Panc1 (cell line): ENCODE measurements at regions not wholly inside any gene's neighbourhood (a gene's known extent, or its start where the extent isn't known, plus 50 kb on each side); places are given as distances from the start of the nearest gene placed in this dataset.

Experiments used
- ATAC-seq: fragments of 200-7000 bp; cut with Tn5 transposase; 2 replicates; pipeline ENCODE4 v1.9.1; 2020; ENCODE audit warnings: mild to moderate bottlenecking, moderate library complexity
- BruUV-seq: library from RNA; stranded (reverse); fragments of 400-500 nt; replicated peaks from 2 replicates; lab custom pipeline; 2021; lab: Mats Ljungman, UMichigan
- CTCF ChIA-PET: fragments of 300-600 bp; sonication (Branson Sonifier 250); formaldehyde crosslinking; loops from one replicate; lab custom pipeline; 2022; ENCODE audit warnings: antibody characterized with exemption; lab: Charles Lee
- POLR2A ChIA-PET: fragments of 300-600 bp; sonication (Branson Sonifier 250); formaldehyde crosslinking; loops from one replicate; lab custom pipeline; 2022; ENCODE audit warnings: antibody characterized with exemption; lab: Charles Lee
- DNase-seq: peaks from one replicate; pipeline ENCODE4 v3.0.0-alpha.2; 2010; ENCODE audit warnings: low read depth, low spot score
- H3K27ac ChIP-seq: 2 replicates; pipeline ENCODE4 v1.5.1; 2011; ENCODE audit warnings: mild to moderate bottlenecking, low read length, inconsistent platforms
- H3K27me3 ChIP-seq: fragments of 200-500 bp; sonication (Bioruptor generic); 2 replicates; pipeline ENCODE4 v1.6.0; 2014; ENCODE audit warnings: low read length, inconsistent platforms; ENCODE audit not compliant: control insufficient read depth, insufficient read depth
- H3K36me3 ChIP-seq: fragments of 200-500 bp; sonication (Bioruptor generic); 2 replicates; pipeline ENCODE4 v1.5.1; 2014; ENCODE audit warnings: inconsistent platforms, mild to moderate bottlenecking, low read length, moderate library complexity; ENCODE audit not compliant: control insufficient read depth, insufficient read depth
- H3K4me1 ChIP-seq: 2 replicates; pipeline ENCODE4 v1.5.1; 2011; ENCODE audit warnings: inconsistent platforms, mild to moderate bottlenecking, low read length, moderate library complexity; ENCODE audit not compliant: control insufficient read depth, insufficient read depth
- H3K4me3 ChIP-seq, 2 experiments: 2 replicates each; pipeline ENCODE4 v1.5.1; 2011 to 2012; ENCODE audit warnings: low read depth in 2 of 2, low read length in 2 of 2, mild to moderate bottlenecking in 2 of 2, inconsistent platforms in 1 of 2, moderate library complexity in 1 of 2
- H3K9me3 ChIP-seq: fragments of 200-500 bp; sonication (Bioruptor generic); 2 replicates; pipeline ENCODE4 v1.5.1; 2014; ENCODE audit warnings: low read depth, mild to moderate bottlenecking, inconsistent platforms, low read length, moderate library complexity; ENCODE audit not compliant: control insufficient read depth, insufficient read depth
- POLR2AphosphoS5 ChIP-seq: IDR thresholded peaks from 2 replicates; pipeline ENCODE4 v1.6.1; 2012; ENCODE audit warnings: mild to moderate bottlenecking, low read depth, low read length, moderate library complexity
- SIN3A ChIP-seq: IDR thresholded peaks from 2 replicates; pipeline ENCODE4 v1.6.1; 2012; ENCODE audit warnings: low read depth, mild to moderate bottlenecking, low read length, moderate library complexity, borderline replicate concordance; ENCODE audit not compliant: insufficient read depth
- TCF7L2 ChIP-seq: IDR thresholded peaks from 2 replicates; pipeline ENCODE4 v1.6.1; 2011; ENCODE audit warnings: mild to moderate bottlenecking, low read depth, low read length, inconsistent platforms
- in situ Hi-C: cut with HindIII; loops from 2 replicates; pipeline ENCODE4 v1.10.0; 2016; ENCODE audit warnings: low sequenced_read_pairs, low pct_unique_long_range_greater_than_20kb
- intact Hi-C: fragments of 100-400 bp; cut with micrococcal nuclease; formaldehyde crosslinking; loops from one replicate; pipeline ENCODE4 v1.10.0; 2022; ENCODE audit not compliant: unreplicated experiment
- TF ChIP-seq, protein P1 (sequence below), 2 experiments: IDR thresholded peaks; 2 replicates each; pipeline ENCODE4 v1.6.1; 2011 to 2012; ENCODE audit warnings: low read depth in 2 of 2, control low read depth in 1 of 2, low read length in 1 of 2, mild to moderate bottlenecking in 1 of 2, moderate library complexity in 1 of 2; ENCODE audit not compliant: insufficient read depth in 1 of 2
- TF ChIP-seq, protein P2 (sequence below): fragments of 450-650 bp; IDR thresholded peaks from 2 replicates; pipeline ENCODE4 v1.5.1; 2017; ENCODE audit warnings: mild to moderate bottlenecking

DNA sequence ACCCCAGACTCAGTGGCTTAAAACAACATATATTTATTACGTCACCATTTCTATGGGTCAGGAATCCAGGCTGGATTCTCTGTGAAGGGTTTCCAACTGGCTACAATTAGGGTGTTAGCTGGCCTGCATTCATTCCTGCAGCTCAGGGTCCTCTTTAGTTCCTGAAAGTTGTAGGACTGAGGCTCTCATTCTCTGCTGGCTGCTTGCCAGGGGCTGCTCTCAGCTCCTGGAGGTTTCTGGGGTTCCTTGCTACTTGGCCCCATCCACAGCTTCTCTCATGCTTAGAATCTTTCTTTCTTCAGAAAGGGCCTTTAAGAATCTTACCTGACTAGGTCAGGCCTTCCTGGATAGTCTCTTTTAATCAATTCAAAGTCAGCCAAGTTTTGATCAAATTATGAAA lies 424.6 kb downstream of the GADD45G start:
- no peak for ATAC-seq
- Histone ChIP-seq H3K36me3 (no peaks in the 10 kb centered on the region), H3K27ac (no peak overlapping the region), H3K4me3 (no peak overlapping the region), H3K27me3 (no peaks in the 10 kb centered on the region), H3K9me3 (no peaks in the 10 kb centered on the region), H3K4me1 (no peaks in the 10 kb centered on the region; the same call in 1 of the 2 replicates)
- ChIA-PET CTCF (no interaction called here), POLR2A (no interaction called here)
- in situ Hi-C loops = no loop called here
- no peak for DNase-seq
- TF ChIP-seq, protein P1, sequence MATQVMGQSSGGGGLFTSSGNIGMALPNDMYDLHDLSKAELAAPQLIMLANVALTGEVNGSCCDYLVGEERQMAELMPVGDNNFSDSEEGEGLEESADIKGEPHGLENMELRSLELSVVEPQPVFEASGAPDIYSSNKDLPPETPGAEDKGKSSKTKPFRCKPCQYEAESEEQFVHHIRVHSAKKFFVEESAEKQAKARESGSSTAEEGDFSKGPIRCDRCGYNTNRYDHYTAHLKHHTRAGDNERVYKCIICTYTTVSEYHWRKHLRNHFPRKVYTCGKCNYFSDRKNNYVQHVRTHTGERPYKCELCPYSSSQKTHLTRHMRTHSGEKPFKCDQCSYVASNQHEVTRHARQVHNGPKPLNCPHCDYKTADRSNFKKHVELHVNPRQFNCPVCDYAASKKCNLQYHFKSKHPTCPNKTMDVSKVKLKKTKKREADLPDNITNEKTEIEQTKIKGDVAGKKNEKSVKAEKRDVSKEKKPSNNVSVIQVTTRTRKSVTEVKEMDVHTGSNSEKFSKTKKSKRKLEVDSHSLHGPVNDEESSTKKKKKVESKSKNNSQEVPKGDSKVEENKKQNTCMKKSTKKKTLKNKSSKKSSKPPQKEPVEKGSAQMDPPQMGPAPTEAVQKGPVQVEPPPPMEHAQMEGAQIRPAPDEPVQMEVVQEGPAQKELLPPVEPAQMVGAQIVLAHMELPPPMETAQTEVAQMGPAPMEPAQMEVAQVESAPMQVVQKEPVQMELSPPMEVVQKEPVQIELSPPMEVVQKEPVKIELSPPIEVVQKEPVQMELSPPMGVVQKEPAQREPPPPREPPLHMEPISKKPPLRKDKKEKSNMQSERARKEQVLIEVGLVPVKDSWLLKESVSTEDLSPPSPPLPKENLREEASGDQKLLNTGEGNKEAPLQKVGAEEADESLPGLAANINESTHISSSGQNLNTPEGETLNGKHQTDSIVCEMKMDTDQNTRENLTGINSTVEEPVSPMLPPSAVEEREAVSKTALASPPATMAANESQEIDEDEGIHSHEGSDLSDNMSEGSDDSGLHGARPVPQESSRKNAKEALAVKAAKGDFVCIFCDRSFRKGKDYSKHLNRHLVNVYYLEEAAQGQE (IDR thresholded peaks at IDR 0.05; ENCODE audit: insufficient read depth in 1 of 2, low read depth in 2 of 2, low read length in 1 of 2) = no peak
- TF ChIP-seq POLR2AphosphoS5 (no peak), SIN3A (no peak)
- intact Hi-C loops = no loop called here
- no TSS peak for BruUV-seq

GRCh38 chr9:90029996-90030395 lies 425.2 kb downstream of the GADD45G start:
- TF ChIP-seq SIN3A = no peak
- TF ChIP-seq POLR2AphosphoS5 = no peak
- TF ChIP-seq TCF7L2 = no peak
- TF ChIP-seq, protein P2, sequence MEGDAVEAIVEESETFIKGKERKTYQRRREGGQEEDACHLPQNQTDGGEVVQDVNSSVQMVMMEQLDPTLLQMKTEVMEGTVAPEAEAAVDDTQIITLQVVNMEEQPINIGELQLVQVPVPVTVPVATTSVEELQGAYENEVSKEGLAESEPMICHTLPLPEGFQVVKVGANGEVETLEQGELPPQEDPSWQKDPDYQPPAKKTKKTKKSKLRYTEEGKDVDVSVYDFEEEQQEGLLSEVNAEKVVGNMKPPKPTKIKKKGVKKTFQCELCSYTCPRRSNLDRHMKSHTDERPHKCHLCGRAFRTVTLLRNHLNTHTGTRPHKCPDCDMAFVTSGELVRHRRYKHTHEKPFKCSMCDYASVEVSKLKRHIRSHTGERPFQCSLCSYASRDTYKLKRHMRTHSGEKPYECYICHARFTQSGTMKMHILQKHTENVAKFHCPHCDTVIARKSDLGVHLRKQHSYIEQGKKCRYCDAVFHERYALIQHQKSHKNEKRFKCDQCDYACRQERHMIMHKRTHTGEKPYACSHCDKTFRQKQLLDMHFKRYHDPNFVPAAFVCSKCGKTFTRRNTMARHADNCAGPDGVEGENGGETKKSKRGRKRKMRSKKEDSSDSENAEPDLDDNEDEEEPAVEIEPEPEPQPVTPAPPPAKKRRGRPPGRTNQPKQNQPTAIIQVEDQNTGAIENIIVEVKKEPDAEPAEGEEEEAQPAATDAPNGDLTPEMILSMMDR = no peak
- TF ChIP-seq, protein P1 (IDR thresholded peaks at IDR 0.05; ENCODE audit: insufficient read depth in 1 of 2, low read depth in 2 of 2, low read length in 1 of 2) = no peak
- in situ Hi-C loops (no loop called here), intact Hi-C loops (no loop called here)
- H3K27me3 ChIP-seq = no peaks in the 10 kb centered on the region
- CTCF ChIA-PET = no interaction called here
- H3K9me3 ChIP-seq = no peaks in the 10 kb centered on the region
- H3K4me1 ChIP-seq = no peaks in the 10 kb centered on the region; the same call in 1 of the 2 replicates
- 0 out of 2 replicates have a peak, but pooled peaks have one; percentile 48 for ATAC-seq
- no peak for DNase-seq
- BruUV-seq = no TSS peak
- no peak overlapping the region for H3K4me3 ChIP-seq
- POLR2A ChIA-PET = no interaction called here
- H3K36me3 ChIP-seq = no peaks in the 10 kb centered on the region
- no peak overlapping the region for H3K27ac ChIP-seq
